ENCODE measurements at regions not wholly inside any gene's neighbourhood (a gene's known extent, or its start where the extent isn't known, plus 50 kb on each side); places are given as distances from the start of the nearest gene placed in this dataset.
"Not testable (repeated sequence)": the region's sequence is repeated elsewhere in the genome, so short reads cannot be mapped to it uniquely, and the experiment has no call there.

- no peak overlapping the region for H3K27ac ChIP-seq (ENCODE audit: low read depth, low read length)
- H3K4me1 ChIP-seq (ENCODE audit: control insufficient read depth, insufficient read depth, low read length) = peaks cover 10% of the 10 kb centered on the region; the same call in 1 of the 2 replicates
- no peaks in the 10 kb centered on the region for H3K36me3 ChIP-seq (ENCODE audit: control insufficient read depth, insufficient read depth, low read length)
- H3K27me3 ChIP-seq (ENCODE audit: control insufficient read depth, insufficient read depth, low read length) = no peaks in the 10 kb centered on the region
- H3K4me3 ChIP-seq (ENCODE audit: low read depth, low read length) = no peak overlapping the region
- no peak overlapping the region for H3K9ac ChIP-seq (ENCODE audit: low read depth, low read length)
- H3K9me3 ChIP-seq (ENCODE audit: control insufficient read depth, insufficient read depth, low read length) = no peaks in the 10 kb centered on the region
These were observed 811.0 kb downstream of the METTL15 start for GRCh38 chr11:28919194-28919593.

GRCh38 chr11:28913883-28914282 lies 805.7 kb downstream of the METTL15 start:
- Histone ChIP-seq H3K27ac (ENCODE audit: low read depth, low read length) (no peak overlapping the region), H3K4me1 (ENCODE audit: control insufficient read depth, insufficient read depth, low read length) (peaks cover 4% of the 10 kb centered on the region; the same call in 1 of the 2 replicates), H3K9me3 (ENCODE audit: control insufficient read depth, insufficient read depth, low read length) (no peaks in the 10 kb centered on the region), H3K9ac (ENCODE audit: low read depth, low read length) (no peak overlapping the region), H3K4me3 (ENCODE audit: low read depth, low read length) (no peak overlapping the region), H3K36me3 (ENCODE audit: control insufficient read depth, insufficient read depth, low read length) (no peaks in the 10 kb centered on the region), H3K27me3 (ENCODE audit: control insufficient read depth, insufficient read depth, low read length) (no peaks in the 10 kb centered on the region)

GRCh38 chr11:28911829-28912228 lies 803.6 kb downstream of the METTL15 start:
- Histone ChIP-seq H3K4me1 (ENCODE audit: control insufficient read depth, insufficient read depth, low read length) (no peaks in the 10 kb centered on the region), H3K27me3 (ENCODE audit: control insufficient read depth, insufficient read depth, low read length) (no peaks in the 10 kb centered on the region), H3K9ac (ENCODE audit: low read depth, low read length) (no peak overlapping the region), H3K36me3 (ENCODE audit: control insufficient read depth, insufficient read depth, low read length) (no peaks in the 10 kb centered on the region), H3K9me3 (ENCODE audit: control insufficient read depth, insufficient read depth, low read length) (no peaks in the 10 kb centered on the region), H3K4me3 (ENCODE audit: low read depth, low read length) (no peak overlapping the region), H3K27ac (ENCODE audit: low read depth, low read length) (no peak overlapping the region)

GRCh38 chr11:28910926-28911325 lies 802.7 kb downstream of the METTL15 start:
- Histone ChIP-seq H3K9me3 (ENCODE audit: control insufficient read depth, insufficient read depth, low read length) (no peaks in the 10 kb centered on the region), H3K4me1 (ENCODE audit: control insufficient read depth, insufficient read depth, low read length) (no peaks in the 10 kb centered on the region), H3K27me3 (ENCODE audit: control insufficient read depth, insufficient read depth, low read length) (no peaks in the 10 kb centered on the region), H3K9ac (ENCODE audit: low read depth, low read length) (no peak overlapping the region), H3K27ac (ENCODE audit: low read depth, low read length) (no peak overlapping the region), H3K36me3 (ENCODE audit: control insufficient read depth, insufficient read depth, low read length) (no peaks in the 10 kb centered on the region), H3K4me3 (ENCODE audit: low read depth, low read length) (no peak overlapping the region)

GRCh38 chr11:28903716-28904115 lies 795.5 kb downstream of the METTL15 start:
- H3K27ac ChIP-seq (ENCODE audit: low read depth, low read length) = no peak overlapping the region
- no peaks in the 10 kb centered on the region for H3K27me3 ChIP-seq (ENCODE audit: control insufficient read depth, insufficient read depth, low read length)
- no peaks in the 10 kb centered on the region for H3K36me3 ChIP-seq (ENCODE audit: control insufficient read depth, insufficient read depth, low read length)
- H3K4me3 ChIP-seq (ENCODE audit: low read depth, low read length) = no peak overlapping the region
- H3K4me1 ChIP-seq (ENCODE audit: control insufficient read depth, insufficient read depth, low read length) = no peaks in the 10 kb centered on the region
- no peak overlapping the region for H3K9ac ChIP-seq (ENCODE audit: low read depth, low read length)
- H3K9me3 ChIP-seq (ENCODE audit: control insufficient read depth, insufficient read depth, low read length) = no peaks in the 10 kb centered on the region

GRCh38 chr11:28900427-28900826 lies 792.2 kb downstream of the METTL15 start:
- Histone ChIP-seq H3K27ac (ENCODE audit: low read depth, low read length) (no peak overlapping the region), H3K27me3 (ENCODE audit: control insufficient read depth, insufficient read depth, low read length) (no peaks in the 10 kb centered on the region), H3K9me3 (ENCODE audit: control insufficient read depth, insufficient read depth, low read length) (no peaks in the 10 kb centered on the region), H3K36me3 (ENCODE audit: control insufficient read depth, insufficient read depth, low read length) (no peaks in the 10 kb centered on the region), H3K9ac (ENCODE audit: low read depth, low read length) (no peak overlapping the region), H3K4me1 (ENCODE audit: control insufficient read depth, insufficient read depth, low read length) (no peaks in the 10 kb centered on the region), H3K4me3 (ENCODE audit: low read depth, low read length) (no peak overlapping the region)

GRCh38 chr11:28899706-28900105 lies 791.5 kb downstream of the METTL15 start:
- Histone ChIP-seq H3K9me3 (ENCODE audit: control insufficient read depth, insufficient read depth, low read length) (no peaks in the 10 kb centered on the region), H3K36me3 (ENCODE audit: control insufficient read depth, insufficient read depth, low read length) (no peaks in the 10 kb centered on the region), H3K27me3 (ENCODE audit: control insufficient read depth, insufficient read depth, low read length) (no peaks in the 10 kb centered on the region), H3K27ac (ENCODE audit: low read depth, low read length) (no peak overlapping the region), H3K4me3 (ENCODE audit: low read depth, low read length) (no peak overlapping the region), H3K9ac (ENCODE audit: low read depth, low read length) (no peak overlapping the region), H3K4me1 (ENCODE audit: control insufficient read depth, insufficient read depth, low read length) (no peaks in the 10 kb centered on the region)

GRCh38 chr11:28890601-28891040 lies 782.4 kb downstream of the METTL15 start:
- not testable (repeated sequence) for H3K27me3 ChIP-seq (ENCODE audit: control insufficient read depth, insufficient read depth, low read length); H3K27ac ChIP-seq (ENCODE audit: low read depth, low read length); H3K36me3 ChIP-seq (ENCODE audit: control insufficient read depth, insufficient read depth, low read length); H3K9me3 ChIP-seq (ENCODE audit: control insufficient read depth, insufficient read depth, low read length); H3K4me3 ChIP-seq (ENCODE audit: low read depth, low read length); H3K9ac ChIP-seq (ENCODE audit: low read depth, low read length); H3K4me1 ChIP-seq (ENCODE audit: control insufficient read depth, insufficient read depth, low read length)

GRCh38 chr11:28887681-28888080 lies 779.5 kb downstream of the METTL15 start:
- Histone ChIP-seq H3K9ac (ENCODE audit: low read depth, low read length) (no peak overlapping the region), H3K4me1 (ENCODE audit: control insufficient read depth, insufficient read depth, low read length) (no peaks in the 10 kb centered on the region), H3K36me3 (ENCODE audit: control insufficient read depth, insufficient read depth, low read length) (no peaks in the 10 kb centered on the region), H3K9me3 (ENCODE audit: control insufficient read depth, insufficient read depth, low read length) (no peaks in the 10 kb centered on the region), H3K4me3 (ENCODE audit: low read depth, low read length) (no peak overlapping the region), H3K27ac (ENCODE audit: low read depth, low read length) (no peak overlapping the region), H3K27me3 (ENCODE audit: control insufficient read depth, insufficient read depth, low read length) (no peaks in the 10 kb centered on the region)

GRCh38 chr11:28879869-28880268 lies 771.7 kb downstream of the METTL15 start:
- H3K9me3 ChIP-seq (ENCODE audit: control insufficient read depth, insufficient read depth, low read length) = no peaks in the 10 kb centered on the region
- no peaks in the 10 kb centered on the region for H3K4me1 ChIP-seq (ENCODE audit: control insufficient read depth, insufficient read depth, low read length)
- H3K36me3 ChIP-seq (ENCODE audit: control insufficient read depth, insufficient read depth, low read length) = no peaks in the 10 kb centered on the region
- no peak overlapping the region for H3K9ac ChIP-seq (ENCODE audit: low read depth, low read length)
- H3K27ac ChIP-seq (ENCODE audit: low read depth, low read length) = no peak overlapping the region
- H3K4me3 ChIP-seq (ENCODE audit: low read depth, low read length) = no peak overlapping the region
- no peaks in the 10 kb centered on the region for H3K27me3 ChIP-seq (ENCODE audit: control insufficient read depth, insufficient read depth, low read length)

- no peak overlapping the region for H3K27ac ChIP-seq (ENCODE audit: low read depth, low read length)
- no peaks in the 10 kb centered on the region for H3K4me1 ChIP-seq (ENCODE audit: control insufficient read depth, insufficient read depth, low read length)
- no peaks in the 10 kb centered on the region for H3K36me3 ChIP-seq (ENCODE audit: control insufficient read depth, insufficient read depth, low read length)
- H3K27me3 ChIP-seq (ENCODE audit: control insufficient read depth, insufficient read depth, low read length) = no peaks in the 10 kb centered on the region
- H3K9ac ChIP-seq (ENCODE audit: low read depth, low read length) = no peak overlapping the region
- H3K9me3 ChIP-seq (ENCODE audit: control insufficient read depth, insufficient read depth, low read length) = no peaks in the 10 kb centered on the region
- H3K4me3 ChIP-seq (ENCODE audit: low read depth, low read length) = no peak overlapping the region
These were observed 769.8 kb downstream of the METTL15 start for GRCh38 chr11:28878025-28878424.

- Histone ChIP-seq H3K27ac (ENCODE audit: low read depth, low read length) (no peak overlapping the region), H3K9ac (ENCODE audit: low read depth, low read length) (no peak overlapping the region), H3K36me3 (ENCODE audit: control insufficient read depth, insufficient read depth, low read length) (no peaks in the 10 kb centered on the region), H3K4me3 (ENCODE audit: low read depth, low read length) (no peak overlapping the region), H3K9me3 (ENCODE audit: control insufficient read depth, insufficient read depth, low read length) (no peaks in the 10 kb centered on the region), H3K4me1 (ENCODE audit: control insufficient read depth, insufficient read depth, low read length) (no peaks in the 10 kb centered on the region), H3K27me3 (ENCODE audit: control insufficient read depth, insufficient read depth, low read length) (no peaks in the 10 kb centered on the region)
These were observed 769.2 kb downstream of the METTL15 start for GRCh38 chr11:28877340-28877739.
